ENCODE measurements at regions not wholly inside any gene's neighbourhood (a gene's known extent, or its start where the extent isn't known, plus 50 kb on each side); places are given as distances from the start of the nearest gene placed in this dataset.
"Not testable (repeated sequence)": the region's sequence is repeated elsewhere in the genome, so short reads cannot be mapped to it uniquely, and the experiment has no call there.

DNA sequence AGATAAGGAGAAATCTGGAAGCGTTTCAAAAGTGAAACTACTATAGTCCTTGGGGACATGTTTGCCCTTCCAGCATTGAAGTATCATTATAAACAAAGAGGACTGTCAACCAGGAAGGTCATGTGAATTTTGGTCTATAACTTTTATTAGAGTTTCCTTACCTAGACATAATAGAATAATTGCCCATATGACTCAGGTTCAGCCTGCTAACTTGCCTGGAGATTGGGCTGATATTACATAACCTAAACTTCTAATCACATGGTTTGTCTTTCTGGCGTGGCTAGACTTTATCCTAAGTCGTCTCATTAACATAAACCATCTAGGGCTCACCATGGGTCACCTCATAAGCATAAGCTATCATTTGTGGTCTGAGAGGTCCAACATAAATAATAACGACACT lies 775.9 kb downstream of the CENPC start:
- no peak for DNase-seq (ENCODE audit: low read depth in 3 of 3, low spot score in 2 of 3)

DNA sequence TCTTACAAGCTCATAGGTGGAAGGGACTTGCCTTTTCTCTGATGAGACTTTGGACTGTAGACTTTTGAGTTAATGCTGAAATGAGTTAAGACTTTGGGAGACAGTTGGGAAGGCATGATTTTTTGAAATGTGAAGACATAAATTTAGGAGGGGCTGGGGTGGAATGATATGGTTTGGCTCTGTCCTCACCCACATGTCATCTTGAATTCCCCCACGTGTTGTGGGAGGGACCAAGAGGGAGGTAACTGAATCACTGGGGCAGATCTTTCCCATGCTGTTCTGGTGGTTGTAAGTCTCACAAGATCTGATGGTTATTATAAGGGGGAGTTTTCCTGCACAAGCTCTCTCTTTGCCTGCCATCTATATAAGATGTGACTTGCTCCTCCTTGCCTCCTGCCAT lies 777.9 kb downstream of the CENPC start:
- DNase-seq (ENCODE audit: low read depth in 3 of 3, low spot score in 2 of 3), result no peak

DNA sequence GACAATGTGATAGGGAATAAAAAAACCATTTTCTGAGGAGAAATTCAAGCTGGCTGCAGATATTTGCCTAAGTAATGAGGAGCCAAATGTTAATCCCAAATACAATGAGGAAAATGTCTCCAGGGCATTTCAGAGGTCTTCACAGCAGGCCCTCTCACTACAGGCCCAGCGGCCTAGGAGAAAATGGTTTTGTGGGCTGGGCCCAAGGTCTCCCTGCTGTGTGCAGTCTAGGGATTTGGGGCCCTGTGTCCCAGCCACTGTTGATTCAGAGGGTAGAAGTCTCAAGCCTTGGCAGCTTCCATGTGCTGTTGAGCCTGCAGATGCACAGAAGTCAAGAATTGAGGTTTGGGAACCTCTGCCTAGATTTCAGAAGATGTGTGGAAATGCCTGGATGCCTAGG lies 778.7 kb downstream of the CENPC start:
- no peak for DNase-seq (ENCODE audit: low read depth in 3 of 3, low spot score in 2 of 3)

DNA sequence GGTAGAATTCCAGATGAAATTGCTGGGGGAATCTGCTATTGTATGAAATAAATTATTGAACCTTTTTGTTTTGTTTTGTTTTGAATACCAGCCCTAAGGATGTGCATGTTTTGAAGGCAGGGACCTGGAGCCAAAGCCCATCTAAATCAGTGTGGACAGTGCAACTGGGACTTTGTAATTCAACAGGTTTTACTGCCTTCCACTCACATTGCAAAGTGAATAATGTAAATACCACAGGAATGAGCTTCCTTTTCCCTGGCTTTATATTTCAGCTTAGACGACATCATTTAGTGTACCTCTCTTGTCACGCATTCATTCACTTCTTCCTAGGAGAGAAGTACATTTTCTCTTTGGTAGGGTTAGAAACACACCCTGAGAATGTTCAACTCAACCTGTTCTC lies 795.0 kb downstream of the CENPC start:
- DNase-seq (ENCODE audit: low read depth in 3 of 3, low spot score in 2 of 3), result no peak

DNA sequence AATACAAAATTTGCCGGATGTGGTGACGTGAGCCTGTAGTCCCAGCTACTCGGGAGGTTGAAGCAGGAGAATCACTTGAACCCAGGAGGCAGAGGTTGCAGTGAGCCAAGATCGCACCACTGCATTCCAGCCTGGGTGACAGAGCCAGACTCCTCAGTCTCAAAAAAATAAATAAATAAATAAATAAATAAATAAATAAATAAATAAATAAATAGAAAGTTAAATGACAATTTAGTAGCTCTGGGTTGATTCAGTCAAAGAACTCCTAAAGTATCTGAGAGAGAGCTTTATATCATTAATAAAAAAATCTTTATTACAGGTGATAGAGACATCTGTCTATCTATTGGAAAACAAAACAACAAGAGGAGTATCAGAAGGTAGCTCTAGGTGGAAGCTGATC lies 798.4 kb downstream of the CENPC start:
- DNase-seq (ENCODE audit: low read depth in 3 of 3, low spot score in 2 of 3), result not testable (repeated sequence)

DNA sequence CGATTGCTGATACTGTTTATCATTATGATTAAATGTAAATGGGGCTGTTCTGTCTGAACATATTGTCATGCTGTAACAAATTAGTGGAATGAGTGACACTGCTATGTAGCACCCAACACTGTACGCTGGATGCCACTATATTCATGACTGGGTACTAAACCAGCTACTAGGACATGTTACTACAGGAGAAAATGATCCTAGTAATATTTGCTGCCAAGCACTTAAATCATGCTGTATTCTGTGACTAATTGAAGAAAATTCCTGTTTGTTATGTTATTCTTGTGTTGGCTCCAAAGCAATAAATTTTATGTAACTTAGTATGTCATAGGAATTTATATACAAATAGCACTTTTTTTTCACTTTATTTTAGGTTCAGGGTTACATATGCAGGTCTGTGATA lies 804.2 kb downstream of the CENPC start:
- DNase-seq (ENCODE audit: low read depth in 3 of 3, low spot score in 2 of 3), result no peak

DNA sequence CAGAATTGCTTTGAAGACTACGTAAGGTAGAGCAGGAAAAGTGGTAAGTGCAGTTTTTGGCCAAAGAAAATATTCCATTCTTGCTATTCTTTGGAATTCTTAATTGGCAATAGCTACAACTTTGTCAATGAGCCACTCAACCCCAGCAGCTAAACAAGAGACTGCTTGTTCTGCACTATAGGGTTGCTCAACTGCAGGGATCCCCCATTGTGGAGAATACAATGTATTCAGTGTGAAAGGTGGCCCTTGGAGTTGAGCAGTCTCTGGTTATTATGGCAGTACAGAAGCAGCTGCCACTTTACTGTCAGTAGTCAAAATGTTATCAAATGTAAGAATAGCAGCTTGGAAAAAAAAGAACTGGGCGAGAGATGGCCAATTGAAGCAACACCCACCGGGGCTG lies 808.7 kb downstream of the CENPC start:
- no peak for DNase-seq (ENCODE audit: low read depth in 3 of 3, low spot score in 2 of 3)

DNA sequence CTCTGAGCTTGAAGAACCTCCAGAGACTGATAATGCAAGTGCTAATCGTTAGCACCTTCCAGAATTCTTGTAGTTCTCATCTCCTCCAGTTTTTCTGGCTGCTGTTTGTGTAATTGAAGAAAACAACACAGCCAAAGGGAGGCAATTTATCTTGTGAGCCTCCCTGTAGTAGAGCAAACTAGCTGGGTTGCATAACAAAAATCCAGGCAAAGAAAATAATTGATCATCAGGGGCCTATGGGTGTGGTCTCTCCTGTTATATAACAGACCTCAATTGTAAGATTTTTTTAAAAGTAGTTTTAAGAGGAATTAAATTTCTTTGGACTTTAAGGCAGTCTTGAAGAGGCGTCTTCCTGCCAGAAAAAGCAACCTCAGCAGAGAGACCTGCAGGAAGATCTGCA lies 817.0 kb downstream of the CENPC start:
- DNase-seq (ENCODE audit: low read depth in 3 of 3, low spot score in 2 of 3), result no peak

DNA sequence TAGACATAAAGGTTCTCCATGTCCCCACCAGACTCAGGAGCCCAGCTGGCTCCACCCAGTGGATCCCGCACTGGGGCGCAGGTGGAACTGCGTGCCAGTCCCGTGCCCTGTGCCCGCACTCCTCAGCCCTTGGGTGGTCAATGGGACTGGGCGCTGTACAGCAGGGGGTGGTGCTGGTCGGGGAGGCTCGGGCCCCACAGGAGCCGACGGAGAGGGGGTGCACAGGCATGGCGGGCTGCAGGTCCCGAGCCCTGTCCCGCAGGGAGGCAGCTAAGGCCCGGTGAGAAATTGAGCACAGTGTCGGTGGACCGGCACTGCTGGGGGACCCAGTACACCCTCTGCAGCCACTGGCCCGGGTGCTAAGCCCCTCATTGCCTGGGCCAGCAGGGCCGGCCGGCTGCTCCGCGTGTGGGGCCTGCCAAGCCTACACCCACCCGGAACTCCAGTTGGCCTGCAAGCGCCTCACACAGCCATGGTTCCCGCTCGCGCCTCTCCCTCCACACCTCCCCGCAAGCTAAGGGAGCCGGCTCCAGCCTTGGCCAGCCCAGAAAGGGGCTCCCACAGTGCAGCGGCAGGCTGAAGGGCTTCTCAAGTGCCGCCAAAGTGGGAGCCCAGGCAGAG lies 832.9 kb downstream of the CENPC start:
- DNase-seq (ENCODE audit: low read depth in 3 of 3, low spot score in 2 of 3), result not testable (repeated sequence)

DNA sequence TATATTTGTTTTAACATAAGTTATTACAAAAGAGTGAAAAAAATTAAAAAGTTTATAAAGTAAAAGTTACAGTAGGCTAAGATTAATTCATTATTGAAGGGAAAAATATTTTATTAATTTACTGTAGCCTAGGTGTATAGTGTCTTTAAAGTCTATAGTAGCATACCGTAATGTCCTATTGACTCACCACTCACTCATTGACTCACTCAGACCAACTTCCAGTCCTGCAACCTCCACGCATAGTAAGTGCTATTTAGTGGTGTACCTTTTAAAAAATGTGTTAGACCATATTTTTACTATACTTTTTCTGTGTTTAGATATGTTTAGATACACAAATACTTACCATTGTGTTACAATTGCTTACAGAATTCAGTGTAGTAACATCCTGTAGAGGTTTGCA lies 841.1 kb downstream of the CENPC start:
- DNase-seq (ENCODE audit: low read depth in 3 of 3, low spot score in 2 of 3), result no peak

DNA sequence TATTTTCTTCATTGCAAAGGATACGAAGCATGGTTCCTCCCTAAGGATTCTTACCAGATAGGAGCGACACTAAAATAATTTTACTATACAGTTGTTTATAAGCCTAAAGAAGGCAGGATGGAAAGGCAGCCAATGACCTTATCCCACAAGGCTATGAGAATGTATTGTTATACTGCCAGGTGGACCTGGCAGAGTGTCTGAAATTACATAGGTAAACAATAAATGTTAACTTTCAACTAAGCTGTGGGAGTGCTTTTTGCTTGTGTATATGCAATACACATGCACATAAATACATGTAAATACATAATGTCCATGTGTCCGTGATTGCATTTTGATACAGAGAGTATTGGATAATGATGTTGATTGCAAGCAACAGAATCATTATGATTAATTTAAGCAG lies 850.6 kb downstream of the CENPC start:
- DNase-seq (ENCODE audit: low read depth in 3 of 3, low spot score in 2 of 3), result no peak

DNA sequence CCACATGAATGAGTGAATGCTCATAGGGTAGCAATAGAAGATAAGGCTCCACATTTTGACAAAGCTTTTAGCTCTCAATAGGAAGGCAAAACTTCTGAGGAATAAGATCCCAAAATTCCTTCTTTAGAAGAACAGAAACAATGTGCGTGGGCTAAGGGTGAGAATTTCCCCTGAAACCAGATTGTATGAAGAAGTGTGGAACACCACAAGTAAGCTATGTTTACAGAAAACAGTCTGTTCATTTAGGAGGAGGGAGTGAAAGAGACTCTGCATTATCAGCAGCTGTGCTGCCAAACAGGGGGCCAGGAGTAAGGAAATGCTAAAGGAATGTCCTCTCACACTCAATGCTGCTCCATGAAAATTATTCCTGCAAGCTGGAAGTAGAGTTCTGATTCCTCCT lies 851.6 kb downstream of the CENPC start:
- no peak for DNase-seq (ENCODE audit: low read depth in 3 of 3, low spot score in 2 of 3)

DNA sequence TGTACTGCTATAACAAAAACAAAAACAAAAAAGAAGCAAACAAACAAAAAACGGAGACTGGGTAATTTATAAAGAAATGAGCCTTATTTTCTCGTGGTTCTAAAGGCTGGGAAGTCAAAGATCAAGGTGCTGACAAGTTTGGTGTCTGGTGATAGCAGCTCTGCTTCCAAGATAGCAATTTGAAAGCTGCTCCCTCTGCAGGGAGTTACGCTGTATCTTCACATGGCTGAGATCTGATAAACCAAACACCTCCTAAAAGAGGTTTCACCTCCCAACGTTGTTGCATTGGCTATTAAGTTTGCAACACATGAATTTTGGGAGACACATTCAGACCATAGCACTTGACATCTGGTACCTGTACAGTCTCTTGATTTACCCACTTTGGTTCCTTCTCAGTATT lies 854.2 kb downstream of the CENPC start:
- DNase-seq (ENCODE audit: low read depth in 3 of 3, low spot score in 2 of 3), result no peak

DNA sequence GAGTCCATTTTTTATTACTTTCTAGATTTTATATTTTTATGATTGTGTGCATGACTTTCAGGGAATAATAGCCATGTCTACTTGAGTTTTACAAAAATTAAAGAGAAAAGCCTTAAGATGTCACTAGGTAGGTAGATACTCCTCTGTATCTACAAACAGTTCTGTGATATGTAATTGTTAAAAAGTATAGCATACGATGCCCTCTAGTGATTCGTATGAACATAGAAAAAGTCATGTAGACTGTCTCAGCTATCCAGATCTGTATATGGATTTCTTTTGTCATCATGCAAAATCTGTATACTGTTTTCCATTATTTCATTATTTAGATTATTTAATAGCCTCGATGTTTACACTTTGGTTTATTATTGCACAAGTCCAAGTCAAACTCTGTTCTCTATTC lies 856.6 kb downstream of the CENPC start:
- DNase-seq (ENCODE audit: low read depth in 3 of 3, low spot score in 2 of 3), result no peak

DNA sequence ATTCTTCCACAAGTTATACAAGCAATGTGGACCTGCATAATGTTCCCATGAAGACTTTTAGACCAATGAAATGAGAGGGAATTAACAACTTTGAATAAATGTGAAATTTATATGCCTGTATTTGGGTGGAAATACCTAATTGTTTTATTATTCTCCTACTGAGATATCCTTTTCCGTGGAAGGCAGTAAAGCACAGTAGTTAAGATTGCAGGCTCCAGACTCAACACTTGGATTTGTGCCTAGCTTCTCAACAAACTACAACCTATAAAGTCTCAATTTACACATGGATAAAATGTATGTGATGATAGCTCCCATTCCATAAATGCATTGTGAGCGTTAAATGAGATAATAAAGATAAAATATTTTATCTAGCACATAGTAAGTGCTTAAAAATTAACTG lies 857.8 kb downstream of the CENPC start:
- DNase-seq (ENCODE audit: low read depth in 3 of 3, low spot score in 2 of 3), result no peak

DNA sequence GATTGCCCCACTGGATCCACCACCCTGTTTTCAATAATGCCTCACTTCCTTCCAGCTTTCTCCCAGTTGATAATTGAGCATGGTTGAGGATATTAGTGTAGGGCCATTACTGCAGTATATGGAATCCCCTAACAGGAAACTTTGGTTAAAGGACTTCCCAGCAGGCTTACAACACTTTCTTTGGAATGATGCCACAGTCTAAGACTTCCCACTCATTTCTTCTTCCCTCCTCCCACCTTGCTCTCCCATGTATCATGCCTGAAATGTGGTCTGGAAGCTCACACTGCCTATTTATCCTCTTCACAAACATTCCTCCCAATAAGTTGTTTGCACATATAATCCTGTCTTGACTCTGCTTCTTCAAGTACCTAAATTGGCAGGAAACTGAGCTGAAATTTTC lies 863.3 kb downstream of the CENPC start:
- DNase-seq (ENCODE audit: low read depth in 3 of 3, low spot score in 2 of 3), result no peak

DNA sequence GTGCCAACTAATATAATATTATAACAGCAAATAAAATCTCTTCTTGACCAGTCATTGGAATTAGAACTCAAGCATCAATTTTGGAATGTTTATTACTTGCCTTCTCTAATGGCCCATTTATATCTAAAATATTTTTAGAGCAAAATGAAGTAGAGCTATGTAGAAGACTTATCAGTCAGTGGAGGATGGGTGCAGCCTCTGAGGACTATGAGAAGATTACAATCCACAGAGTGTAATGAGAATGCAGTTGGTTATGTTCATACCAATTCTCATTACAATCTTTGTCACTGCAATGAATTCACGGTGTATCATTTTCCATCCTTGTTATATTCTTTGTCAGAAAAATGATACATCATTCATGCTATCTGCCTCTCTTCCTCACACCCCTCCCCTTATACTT lies 878.1 kb downstream of the CENPC start:
- no peak for DNase-seq (ENCODE audit: low read depth in 3 of 3, low spot score in 2 of 3)

DNA sequence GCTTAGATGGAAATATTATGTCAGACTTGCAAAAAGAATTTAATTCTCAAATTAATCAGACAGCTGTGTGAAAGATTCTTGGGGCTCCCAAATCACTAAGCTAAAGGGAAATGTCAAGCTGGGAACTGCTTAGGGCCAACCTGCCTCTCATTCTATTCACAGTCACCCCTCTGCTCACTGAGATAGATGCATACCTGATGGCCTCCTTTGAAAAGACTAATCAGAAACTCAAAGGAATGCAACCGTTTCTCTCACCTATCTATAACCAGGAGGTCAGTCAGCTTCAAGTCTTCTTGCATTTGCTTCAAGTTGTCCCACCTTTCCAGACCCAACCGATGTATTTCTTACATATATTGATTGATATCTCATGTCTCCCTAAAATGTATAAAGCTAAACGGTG lies 882.7 kb downstream of the CENPC start:
- no peak for DNase-seq (ENCODE audit: low read depth in 3 of 3, low spot score in 2 of 3)

DNA sequence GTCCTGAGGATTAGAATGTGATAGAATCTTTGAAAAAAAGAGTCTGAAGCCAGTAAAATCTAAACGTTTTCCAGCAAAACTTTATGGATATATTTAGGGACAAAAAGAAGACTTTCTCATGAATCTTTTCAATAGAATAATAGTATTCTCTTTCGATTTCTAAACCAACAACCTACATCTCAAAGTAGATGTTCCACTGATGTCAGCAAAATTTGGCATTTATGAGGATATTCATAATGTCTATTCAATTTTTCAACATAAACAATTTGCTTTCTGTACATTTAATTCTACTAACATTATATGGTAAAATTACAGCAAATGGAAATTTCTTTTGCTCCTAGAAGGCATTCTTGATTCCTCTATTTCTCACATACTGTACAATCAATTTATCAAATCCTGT lies 886.5 kb downstream of the CENPC start:
- DNase-seq (ENCODE audit: low read depth in 3 of 3, low spot score in 2 of 3), result no peak

DNA sequence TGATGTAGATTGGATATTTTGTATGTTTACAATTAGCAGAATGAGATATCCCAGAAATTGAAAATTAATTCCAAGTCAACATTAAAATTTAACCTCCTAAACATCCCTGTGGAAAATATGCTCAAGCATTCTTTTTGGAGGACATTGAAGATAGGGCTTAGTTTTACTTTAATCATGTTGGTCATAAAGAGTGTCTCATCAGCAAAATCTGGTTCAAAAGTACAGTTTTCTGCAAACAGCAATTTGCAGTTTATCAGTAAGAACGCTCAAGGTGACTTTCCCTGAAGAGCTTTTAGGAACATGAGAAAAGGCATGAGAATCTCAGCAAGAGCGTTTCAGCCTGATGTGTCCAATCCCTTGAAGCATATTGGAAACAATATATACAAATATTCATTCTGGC lies 889.8 kb downstream of the CENPC start:
- no peak for DNase-seq (ENCODE audit: low read depth in 3 of 3, low spot score in 2 of 3)

DNA sequence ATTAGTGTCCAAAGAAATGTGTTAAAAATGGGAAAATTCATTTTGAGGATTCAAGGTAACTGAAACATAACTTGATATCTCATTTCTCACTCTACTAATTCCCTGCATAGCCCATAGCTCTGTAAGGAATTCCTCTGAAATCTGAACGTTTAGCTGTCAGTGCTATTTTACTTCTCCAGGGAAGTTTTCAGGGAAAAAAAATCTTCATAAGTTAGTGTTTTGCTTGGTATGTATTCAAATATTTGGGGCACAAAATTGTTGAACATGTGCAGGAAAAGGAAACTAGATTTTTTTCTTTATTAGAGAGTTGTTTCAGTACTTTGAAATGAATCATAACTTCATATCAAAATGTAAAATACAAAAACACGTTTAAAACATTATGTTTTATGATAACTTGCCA lies 891.4 kb downstream of the CENPC start:
- no peak for DNase-seq (ENCODE audit: low read depth in 3 of 3, low spot score in 2 of 3)

DNA sequence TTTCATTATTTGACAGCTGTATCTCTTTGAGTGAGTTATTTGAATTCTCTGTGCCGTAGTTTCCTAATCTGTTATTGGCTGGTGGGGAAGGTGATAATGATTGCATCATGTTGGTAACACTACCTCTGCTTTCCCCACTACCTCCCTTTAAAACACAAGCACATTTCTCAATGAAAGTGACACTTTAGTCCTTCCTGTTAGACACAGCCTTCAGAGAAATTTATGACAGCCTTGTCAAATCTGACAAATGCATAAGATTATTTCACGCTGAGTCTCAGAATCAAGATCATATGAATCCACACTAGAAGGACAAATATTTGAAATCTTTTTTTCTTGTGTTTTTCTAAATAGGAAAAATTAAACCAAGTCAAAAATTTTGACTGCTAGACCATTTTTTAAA lies 896.1 kb downstream of the CENPC start:
- DNase-seq (ENCODE audit: low read depth in 3 of 3, low spot score in 2 of 3), result no peak

DNA sequence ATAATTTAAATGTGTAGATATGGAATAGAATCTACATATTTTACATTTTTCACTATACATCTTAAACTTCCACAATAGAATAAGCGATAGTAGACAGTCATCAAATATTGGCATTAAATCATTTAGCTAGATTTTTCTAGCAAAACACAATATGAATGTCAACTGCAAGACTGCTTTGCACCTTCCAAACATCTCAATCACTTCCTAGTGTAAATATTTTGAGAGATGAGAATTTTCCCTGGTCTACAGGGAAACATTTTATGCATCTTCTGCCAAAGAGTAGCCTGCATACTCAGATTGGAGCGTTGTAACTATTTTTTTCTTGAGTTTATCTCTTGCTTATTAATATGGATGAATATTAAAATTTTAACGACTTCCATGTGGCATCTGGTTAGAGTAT lies 897.4 kb downstream of the CENPC start:
- no peak for DNase-seq (ENCODE audit: low read depth in 3 of 3, low spot score in 2 of 3)

DNA sequence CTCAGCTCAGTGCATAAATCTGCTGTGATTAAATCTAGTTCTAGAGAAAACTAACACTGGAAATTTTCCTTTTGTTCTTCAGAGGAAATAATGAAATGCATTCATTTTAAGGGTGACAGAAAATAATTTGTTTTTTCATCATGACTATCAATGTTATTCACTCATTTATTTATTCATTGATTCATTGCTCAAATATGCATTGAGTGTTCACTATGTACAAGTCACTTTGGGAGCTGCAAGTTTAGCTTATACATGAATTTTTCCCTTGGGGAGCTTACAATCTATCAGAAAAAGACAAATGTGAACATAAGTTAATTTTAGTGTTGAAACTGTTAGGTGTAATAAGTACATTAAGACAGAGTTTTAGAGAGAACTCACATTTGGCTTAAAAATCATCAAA lies 897.8 kb downstream of the CENPC start:
- no peak for DNase-seq (ENCODE audit: low read depth in 3 of 3, low spot score in 2 of 3)
